ENCODE measurements at regions not wholly inside any gene's neighbourhood (a gene's known extent, or its start where the extent isn't known, plus 50 kb on each side); places are given as distances from the start of the nearest gene placed in this dataset.

DNA sequence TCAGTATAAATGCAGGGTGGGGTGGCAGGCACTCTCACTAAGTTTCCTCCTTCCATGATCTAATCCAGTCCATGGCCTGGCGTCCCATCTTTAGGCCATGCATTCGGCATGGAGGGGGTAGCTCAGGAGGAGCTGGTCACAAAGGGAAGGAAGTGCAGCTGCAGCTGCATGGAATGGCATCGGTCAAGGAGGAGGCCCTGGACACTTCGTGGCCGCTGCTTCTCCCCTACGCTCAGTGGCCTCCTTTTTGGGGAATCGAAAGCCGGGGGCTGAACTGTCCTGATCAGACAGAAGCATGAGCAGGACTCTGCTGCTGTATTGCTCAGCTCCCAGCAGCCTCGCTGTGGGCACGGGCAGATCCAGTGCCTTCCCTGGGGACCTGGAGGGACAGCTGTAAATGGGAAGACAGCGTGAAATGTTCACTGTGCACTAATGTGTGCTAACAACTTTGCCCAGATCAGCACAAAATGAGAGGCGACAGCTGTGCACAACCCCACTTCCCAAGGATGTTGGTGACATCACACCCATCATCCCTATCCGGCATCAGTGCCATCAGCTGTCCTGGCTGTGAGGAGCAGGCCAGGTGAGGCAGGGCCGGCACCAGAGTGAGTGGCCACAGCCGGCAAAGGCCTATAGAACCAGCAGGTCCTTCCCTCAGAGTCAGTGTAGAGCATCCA lies 520.1 kb upstream of the RAB6C start:
- no peak for DNase-seq (ENCODE audit: extremely low read depth in 1 of 2, low read depth in 1 of 2)

DNA sequence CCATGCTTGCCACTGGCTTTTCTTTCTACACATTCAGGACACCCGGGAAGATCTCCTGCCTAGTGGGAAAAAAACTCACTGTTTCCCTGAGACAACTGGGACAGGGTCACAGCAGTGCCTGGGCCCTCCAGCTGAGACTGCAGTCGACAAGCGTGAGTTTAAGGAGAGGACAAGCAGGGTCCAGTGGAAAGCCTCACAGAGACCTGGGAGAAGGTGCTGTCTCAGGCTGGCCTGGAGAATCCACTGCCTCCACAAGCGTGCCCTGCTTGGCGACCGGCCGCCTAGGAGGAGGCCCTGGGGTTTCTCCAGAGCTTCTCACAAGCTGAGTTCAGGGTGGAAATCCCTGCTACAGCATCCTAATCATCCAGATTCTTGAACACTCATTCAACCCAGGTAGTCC lies 519.6 kb upstream of the RAB6C start:
- no peak for DNase-seq (ENCODE audit: extremely low read depth in 1 of 2, low read depth in 1 of 2)

DNA sequence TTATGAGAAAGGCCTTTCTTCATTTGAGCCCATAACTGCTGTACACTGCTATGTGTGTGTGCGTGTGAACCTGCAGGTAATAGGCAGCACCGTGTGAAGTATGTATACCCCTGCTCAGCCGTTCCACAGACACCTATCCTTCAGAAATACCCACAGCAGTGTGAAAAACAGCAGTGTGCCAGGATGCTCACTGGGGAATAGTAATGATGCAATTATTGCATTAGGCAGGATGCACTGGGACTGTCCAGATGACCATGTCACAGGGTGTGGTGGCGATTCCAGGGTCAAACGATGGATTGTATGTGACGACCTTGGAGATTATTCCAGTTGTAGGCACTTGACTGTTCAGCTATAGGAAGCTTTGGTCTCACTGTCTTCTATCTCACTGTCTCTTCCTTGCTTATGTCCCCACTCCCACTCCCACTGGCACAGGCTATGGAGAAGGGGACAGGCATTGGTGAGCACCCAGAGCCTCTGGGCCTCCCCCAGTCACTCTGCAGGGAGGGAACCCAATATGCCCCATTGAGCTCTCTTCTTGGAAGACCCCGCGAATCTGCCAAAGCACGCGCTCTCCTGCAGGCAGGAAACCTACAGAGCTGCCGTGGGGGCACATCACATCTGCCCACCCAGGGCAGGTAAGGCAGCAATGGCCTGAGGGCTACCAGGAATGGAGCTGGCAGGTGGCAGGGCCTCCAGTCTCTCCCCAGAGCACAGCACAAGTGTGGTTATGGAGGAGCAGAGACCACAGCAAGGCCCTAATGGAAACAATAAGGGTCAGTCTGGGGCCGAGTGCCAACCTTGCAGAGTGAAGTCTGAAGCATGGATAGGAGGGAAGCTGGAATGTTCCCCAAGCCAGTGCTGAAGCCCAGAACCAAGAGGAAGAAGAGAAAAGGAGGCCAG lies 518.9 kb upstream of the RAB6C start:
- no peak for DNase-seq (ENCODE audit: extremely low read depth in 1 of 2, low read depth in 1 of 2)

DNA sequence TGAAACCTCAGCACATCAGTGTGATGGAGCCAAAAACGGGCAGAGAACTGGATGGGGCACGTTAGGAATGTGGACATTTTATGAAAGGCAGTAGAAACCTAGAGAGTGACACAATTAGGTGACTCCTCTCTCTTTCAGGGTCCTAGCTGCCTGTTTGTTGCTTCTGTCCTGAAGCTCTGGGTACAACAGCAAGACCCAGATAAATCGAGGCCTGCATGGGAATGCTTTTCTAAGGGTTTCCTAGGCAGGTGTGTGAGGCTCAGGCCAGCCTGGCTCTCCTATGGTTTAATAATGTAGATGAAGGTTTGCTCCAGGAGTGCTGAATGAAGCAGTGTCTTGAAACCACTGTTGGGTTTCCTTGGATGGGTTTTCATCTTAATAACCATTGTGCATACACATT lies 517.1 kb upstream of the RAB6C start:
- DNase-seq (ENCODE audit: extremely low read depth in 1 of 2, low read depth in 1 of 2) = no peak

DNA sequence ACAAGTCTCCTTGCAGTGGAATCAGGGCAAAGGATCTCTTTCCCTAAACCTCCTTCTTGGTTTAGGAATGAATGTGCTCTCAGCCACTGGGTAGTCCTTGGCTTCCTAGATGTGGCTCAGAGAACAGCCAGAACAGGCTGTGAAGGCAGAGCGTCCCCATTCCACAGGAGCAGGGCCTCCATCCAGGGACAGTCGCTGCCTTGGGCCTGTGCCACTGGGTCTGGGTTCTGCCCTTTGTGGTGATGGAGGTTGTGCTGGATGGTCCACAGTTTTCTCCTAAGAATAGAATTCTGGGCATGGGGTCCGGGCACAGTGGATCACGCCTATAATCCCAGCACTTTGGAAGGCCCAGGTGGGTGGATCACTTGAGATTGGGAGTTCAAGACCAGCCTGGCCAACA lies 516.5 kb upstream of the RAB6C start:
- DNase-seq (ENCODE audit: extremely low read depth in 1 of 2, low read depth in 1 of 2) = no peak

DNA sequence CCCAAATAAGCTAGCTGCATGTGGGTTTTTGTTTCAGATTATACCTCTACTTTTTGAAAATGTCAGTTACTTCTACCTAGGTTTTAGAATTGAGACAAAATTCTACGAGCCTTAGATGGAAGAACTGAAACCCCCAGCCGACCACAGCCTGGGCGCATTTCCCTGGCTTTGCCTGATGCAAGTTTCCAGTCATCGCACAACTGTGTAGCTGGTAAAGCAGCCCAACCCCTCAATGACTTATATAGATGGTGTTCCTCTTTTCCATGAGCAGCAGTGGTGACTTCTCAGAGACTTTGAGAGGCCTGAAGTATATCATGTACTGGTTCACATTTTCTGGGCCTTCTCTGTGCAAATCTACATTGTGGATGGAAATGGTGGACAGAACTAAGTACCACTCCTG lies 515.4 kb upstream of the RAB6C start:
- no peak for DNase-seq (ENCODE audit: extremely low read depth in 1 of 2, low read depth in 1 of 2)

DNA sequence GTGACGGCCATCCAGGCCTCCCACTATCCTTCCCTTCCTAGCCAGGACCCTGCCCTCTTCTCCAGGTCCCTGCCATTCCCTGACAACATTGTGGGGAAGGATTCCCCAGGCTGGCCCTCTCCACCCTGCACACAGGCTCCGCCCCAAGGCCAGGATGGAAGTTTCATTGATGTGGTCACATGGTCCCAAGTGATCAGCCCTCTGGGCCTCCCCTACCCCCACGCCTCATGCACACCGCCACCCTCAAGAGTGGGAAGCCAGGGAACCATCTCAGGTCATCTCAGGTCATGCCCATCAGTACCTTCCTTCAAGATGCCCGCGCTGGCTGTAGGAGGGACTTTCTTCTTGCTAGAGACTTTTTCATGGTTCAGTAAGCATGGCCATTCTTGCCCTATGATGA lies 514.8 kb upstream of the RAB6C start:
- no peak for DNase-seq (ENCODE audit: extremely low read depth in 1 of 2, low read depth in 1 of 2)

DNA sequence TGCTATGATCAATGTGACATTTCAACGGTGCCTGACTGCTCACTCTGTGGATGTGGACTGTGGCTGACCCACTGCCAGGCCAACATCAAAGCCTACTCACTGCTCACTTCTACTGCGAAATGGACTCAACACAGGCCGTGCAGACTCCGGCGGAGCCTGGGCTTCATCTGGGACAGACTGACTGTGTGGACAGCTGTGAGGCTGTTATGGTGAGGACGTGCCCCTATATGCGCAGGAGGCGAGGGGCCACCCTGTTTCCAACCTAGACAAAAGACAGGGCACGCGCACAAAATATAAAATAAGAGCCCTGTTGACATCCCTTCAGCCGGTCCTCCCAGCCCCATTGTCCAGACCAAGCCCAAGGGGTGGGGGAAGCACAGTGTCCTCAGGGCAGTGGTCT lies 514.4 kb upstream of the RAB6C start:
- DNase-seq (ENCODE audit: extremely low read depth in 1 of 2, low read depth in 1 of 2) = no peak

DNA sequence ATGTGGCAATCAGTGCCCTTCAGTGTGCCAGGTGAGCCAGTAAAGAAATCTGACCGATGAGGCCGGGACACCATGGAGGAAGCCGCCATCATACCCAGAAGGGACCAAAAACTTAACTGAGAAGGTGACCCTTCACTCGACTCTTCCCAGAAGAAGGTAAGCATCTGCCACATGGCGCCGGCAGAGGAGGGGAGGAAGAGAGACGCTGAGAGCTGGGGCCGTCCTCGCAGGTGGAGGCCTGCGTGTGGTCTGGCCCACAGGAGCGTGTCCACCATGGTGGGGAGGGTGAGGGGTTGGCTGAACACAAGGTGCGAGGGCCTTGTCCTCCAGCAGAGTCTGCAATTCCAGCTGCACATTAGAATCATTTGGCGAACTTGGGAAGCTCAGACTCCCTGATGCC lies 513.1 kb upstream of the RAB6C start:
- DNase-seq (ENCODE audit: extremely low read depth in 1 of 2, low read depth in 1 of 2) = no peak

DNA sequence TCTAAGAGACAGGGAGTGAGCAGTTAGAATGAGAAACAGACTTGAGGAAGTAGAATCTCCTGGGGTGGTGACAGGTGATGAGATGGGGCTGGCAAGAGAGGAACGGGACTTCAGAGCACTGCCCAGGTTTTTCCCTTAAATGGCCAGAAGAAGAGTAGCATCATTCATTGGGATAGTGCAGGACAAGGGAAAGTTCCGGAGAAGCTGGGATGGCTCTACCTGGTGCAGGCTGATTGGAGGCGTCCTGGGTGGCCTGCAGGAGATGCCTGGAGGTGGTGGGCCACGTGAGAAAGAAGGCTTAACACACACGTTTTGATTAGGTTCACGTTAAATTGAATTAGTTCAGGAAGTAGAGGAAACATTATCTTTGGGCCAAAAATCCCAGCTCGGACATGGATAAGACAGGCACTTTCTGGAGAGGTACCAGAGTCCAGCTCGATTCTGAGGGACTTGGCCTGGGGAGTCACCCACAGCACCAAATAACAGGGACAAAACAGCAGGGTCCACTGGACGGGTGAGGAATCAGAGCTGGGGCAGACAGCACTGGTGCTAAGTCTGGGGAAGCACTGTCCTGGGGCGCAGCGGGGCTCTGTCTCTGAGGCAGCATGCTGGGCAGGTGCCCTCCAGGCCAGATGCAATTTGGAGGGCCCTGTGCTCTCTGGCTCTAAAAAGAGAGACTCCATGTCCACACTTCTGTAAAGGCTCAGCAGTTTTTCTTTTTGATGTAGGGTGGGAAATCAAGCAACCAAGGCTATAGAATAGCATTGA lies 512.3 kb upstream of the RAB6C start:
- DNase-seq (ENCODE audit: extremely low read depth in 1 of 2, low read depth in 1 of 2) = no peak

DNA sequence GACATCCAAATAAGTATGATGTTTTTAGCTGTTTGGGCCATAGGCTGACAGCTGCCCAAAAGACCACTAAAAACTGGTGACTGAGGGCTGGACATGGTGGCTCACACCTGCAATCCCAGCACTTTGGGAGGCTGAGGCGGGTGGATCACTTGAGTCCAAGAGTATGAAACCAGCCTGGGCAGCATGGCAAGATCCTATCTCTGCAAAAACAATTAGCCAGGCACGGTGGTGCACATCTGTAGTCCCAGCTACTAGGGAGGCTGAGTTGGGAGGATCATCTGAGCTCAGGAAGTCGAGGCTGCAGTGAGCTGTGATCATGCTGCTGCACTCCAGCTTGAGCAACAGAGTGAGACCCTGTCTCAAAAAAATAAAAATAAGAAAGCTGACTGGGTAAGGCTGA lies 511.5 kb upstream of the RAB6C start:
- DNase-seq (ENCODE audit: extremely low read depth in 1 of 2, low read depth in 1 of 2) = no peak

DNA sequence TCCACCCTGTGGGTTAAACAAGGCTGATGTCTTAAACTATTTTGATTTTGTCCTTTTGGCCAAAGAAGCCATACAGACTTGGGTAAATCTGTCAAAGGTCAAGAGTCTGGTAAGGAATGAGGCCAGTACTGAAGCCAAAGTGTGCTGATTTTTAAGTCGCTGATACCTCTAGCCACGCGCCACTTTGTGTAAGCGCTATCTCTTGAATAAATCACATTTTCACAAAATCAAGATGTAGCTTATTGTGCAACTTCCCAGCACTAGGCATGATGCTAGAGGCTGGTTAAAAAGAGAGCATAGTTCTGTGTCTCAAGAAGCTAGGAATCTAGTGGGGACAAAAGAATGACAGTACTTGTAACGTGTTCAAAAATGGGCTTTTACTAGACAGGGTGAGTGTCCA lies 510.6 kb upstream of the RAB6C start:
- DNase-seq (ENCODE audit: extremely low read depth in 1 of 2, low read depth in 1 of 2) = no peak

DNA sequence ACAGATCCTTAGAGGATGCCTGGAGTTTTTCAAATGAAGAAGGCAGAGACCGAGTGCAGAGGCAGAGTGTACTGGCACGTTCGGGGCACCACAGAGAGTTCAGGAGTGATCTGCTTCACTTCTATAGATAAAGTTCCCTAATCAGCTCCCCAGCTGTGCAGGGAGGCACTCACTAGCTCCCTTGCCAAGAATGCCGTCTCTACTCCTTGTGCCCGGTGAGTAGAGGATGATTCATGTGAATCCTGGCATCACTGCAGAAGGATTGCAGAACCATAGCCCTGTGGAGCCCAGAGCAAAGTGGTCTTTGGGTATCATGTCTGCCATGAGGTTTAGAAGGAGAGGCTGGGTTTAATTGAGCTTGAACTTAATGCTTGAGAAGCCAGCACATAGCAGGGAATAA lies 510.1 kb upstream of the RAB6C start:
- DNase-seq (ENCODE audit: extremely low read depth in 1 of 2, low read depth in 1 of 2) = no peak

DNA sequence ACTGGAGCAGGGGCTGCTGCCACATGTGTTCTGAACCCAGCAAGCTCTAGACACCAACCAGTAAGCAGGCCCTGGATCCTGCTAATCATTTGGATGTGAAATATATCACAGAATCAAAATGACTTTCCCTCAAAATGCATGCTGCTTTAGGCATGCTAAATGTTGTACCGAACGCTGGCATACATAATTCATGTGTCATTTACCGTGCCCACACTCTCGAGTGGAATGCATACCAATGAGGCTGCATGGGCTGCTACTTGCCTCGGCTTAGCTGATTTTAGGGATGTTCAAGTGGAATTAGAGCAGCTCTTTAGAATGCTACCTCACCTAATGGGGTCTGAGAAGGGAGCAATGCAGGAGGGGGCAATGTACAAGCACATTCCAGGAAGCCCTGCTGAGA lies 509.6 kb upstream of the RAB6C start:
- no peak for DNase-seq (ENCODE audit: extremely low read depth in 1 of 2, low read depth in 1 of 2)

DNA sequence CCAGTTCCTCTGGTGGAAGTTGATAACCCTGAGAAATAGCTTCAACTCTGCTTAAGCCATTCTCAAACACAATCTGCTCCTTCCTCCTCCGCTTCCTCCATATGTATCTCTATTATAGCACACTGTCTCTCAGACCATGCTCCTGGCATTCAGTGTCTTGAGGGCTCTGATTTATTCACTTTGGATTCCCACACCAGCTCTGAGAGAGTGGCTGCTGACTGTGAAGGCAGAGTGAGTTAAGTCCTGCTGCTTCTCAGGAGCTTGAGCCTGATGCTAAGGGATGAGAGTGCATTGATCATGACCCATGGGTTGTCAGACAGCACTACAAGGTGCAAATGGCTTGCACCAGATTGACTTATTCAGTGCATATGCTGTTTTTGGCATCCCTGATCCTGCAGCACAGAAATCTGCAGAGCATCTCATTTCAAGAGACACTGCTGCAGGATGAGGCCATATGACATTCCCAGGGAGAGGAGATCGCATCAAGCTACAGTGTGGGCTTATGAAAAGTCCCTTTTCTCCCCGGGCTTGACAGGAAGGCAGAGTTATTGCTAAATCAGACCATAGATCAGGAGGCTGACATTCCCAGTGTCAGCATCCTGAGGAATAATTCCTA lies 500.5 kb upstream of the RAB6C start:
- DNase-seq (ENCODE audit: extremely low read depth in 1 of 2, low read depth in 1 of 2) = no peak

DNA sequence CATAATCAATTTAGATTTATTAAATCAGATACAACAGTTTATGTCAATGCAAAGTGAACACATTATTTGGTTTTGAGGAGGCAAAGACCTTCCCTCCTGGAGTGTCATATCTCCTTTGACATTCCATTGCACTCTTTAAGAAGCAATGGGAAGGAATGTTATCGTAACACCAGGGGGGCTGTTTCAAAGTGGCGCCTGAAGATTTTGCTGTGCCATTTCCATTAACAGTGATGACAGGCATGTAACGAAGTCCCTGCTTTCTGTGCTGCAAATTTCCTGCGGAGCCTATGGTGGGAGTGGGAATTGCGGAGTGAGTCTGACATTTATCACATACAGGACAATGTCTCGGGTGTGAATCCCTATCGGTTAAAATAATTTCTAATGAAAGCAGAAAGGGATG lies 499.6 kb upstream of the RAB6C start:
- DNase-seq (ENCODE audit: extremely low read depth in 1 of 2, low read depth in 1 of 2) = no peak

DNA sequence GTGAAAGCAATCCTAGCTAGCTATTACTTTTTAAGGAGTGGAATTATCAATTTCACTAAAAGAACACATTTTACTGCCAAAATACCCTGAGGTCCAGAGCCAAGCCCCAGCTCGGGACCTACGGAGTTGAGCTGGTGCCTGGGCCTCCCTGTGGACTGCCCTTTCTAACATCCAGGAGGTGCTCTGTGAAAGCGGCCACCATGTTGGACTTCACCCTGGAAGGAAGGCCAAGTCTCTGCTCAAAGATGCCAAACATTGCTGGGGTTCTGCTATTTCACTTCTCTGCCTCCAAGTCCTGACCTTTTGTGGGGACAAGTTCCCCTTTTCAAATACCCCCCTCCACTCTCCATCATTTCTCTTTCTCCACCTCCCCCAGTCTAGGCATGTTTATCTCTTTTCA lies 498.7 kb upstream of the RAB6C start:
- DNase-seq (ENCODE audit: extremely low read depth in 1 of 2, low read depth in 1 of 2) = no peak

DNA sequence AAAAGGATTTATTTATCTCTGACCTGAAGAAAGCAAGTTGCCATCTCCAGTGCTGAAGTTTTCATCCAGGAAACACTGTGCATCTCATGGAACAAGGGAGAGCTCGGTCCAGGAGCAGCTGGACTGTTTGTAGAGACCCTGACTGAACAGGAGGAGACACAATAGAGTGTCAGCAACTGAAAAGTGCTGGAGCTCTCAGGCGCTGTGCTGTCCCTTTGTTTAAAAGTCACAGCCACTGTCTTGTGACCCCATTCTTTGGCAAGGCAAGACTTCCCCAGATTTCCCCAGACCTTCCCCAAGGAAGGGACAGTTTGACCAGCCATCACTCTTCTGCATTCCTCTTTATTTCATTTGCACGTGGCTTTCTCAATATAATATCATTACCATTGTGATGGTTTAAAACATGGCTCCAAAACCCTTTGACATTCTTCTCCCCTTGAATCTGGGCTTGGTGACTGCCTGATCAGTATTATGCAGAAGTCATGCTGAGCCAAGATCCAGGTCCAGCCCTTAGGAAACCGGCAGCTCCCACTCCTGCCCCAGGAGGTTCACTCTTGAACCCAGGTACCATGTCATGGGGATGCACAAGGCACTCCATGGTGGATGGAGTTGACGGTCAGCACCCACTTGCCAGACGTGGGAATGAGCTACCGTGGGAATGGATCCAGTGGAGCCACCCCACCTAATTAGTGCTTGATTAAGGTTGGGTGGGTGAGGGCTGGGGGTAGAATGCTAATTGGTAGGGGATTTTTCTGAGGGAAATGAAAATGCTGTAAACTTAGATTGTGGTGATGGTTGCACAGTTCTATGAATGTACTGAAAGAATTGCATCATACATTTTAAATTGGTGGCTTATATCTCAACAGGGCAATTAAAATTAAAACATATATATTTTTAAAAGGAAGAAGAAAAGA lies 497.9 kb upstream of the RAB6C start:
- no peak for DNase-seq (ENCODE audit: extremely low read depth in 1 of 2, low read depth in 1 of 2)

DNA sequence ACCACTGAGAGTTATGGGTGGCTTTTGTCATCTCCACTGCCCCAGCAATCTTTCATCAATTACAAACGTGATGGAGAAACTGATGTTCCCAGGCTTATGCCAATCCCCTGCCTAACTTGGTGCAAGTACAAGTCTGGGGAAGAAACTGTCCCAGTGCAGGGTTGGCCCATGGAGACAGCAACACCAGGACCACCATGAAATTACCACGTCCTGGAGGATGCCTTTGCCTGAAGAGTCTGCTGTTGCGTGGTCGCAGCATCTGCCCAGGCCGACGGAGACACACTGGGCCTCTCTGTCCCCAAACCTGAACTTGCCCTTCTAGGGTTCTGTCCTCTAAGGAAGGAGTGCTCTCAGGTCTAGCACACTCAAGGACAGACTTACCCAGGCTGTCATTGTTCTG lies 496.8 kb upstream of the RAB6C start:
- DNase-seq (ENCODE audit: extremely low read depth in 1 of 2, low read depth in 1 of 2) = no peak

DNA sequence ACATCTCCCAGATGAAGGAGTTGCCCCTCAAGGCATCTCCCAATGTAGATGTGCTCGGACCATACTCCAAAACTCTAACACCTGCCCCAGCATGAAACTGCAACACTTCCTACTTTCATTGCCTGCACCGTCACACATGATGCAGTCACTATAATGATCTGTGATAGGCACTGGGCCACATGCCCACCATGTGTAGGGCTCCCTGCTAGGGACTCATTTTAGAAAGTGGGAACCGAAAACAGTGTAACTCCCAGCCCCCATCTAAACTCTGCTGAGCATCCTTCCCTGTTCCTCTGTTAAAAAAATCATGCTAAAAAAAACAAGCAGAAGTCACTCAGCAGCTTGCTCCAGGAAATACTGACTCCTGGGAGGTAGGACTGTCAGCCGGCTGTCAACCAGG lies 496.1 kb upstream of the RAB6C start:
- no peak for DNase-seq (ENCODE audit: extremely low read depth in 1 of 2, low read depth in 1 of 2)

Measured in stimulated activated CD8-positive, alpha-beta memory T cell treated with anti-CD3 and anti-CD28 coated beads, Interleukin-7, amount 100 ng/mL, for 48 hours (primary cell).